HL-60/S4 treated with retinoic acid at 250 ng/mL for 4 days and 3 days (cell line): ENCODE measurements at regions not wholly inside any gene's neighbourhood (a gene's known extent, or its start where the extent isn't known, plus 50 kb on each side); places are given as distances from the start of the nearest gene placed in this dataset.

Experiments used
- in situ Hi-C: fragments of 300-500 bp; cut with MboI; formaldehyde crosslinking; loops from 2 replicates; pipeline ENCODE4 v1.7.0; 2022; ENCODE audit warnings: low sequenced_read_pairs

DNA sequence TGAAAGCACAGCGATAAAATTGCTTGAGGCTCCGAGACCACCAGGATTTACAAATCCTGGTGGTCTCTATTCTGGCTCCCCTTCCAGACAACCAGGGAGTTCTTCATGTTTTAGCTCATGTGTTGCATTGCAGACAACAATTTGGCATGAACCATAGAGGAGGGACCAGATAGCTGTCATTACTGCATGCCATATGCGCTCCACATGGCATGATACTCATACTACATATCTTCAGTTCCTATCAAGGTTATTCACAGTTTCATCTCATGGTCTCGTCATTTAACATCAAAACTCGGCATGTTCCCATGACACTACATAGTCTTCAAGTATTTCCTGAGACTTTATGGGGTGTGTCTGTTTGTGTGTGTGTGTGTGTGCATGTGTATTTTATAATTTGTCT lies 220.3 kb downstream of the OR13H1 start:
- in situ Hi-C loops, result no loop called here

DNA sequence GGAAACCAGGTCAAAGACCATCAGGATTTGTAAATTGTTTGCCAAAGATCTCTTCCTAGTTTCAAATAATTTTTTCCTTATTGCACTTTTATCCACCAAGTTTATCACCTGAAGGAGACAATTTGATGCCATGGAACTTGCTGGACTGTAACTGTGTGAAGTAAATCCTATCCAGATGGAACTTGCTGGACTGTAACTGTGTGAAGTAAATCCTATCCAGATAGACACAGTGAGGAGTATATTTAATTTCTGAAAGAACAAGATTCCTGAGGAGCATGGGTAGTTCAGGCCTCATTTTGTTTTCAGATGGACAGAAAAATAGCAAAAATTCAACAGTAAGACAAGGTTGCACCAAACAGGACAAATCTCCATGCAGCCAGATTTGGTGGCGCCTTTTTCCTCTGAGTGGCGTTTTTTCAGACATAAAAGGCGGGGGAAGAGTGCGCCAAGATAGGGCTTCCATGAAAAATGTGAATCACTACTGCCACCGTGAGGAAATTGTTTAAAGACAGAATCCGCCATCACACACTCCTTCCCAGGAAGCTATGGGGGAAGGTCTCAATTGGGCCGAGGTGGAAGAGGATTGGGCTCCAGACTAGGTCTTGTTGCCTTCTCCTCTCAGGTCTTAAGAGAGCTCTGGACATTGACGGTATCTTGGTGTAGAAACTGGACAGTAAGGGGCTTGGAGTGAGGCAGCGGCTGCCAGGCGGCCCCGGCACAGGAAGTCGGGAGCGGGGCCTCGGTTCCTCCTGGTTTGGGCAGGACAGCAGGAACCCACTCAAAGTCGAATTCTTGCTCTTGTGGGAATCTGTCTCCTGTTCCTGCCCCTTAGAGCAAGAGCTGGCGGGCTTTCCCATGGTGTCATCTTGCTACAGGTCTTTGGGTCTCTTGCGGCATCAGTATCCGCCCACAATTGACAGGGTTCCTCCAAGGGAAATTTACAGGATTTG lies 234.7 kb downstream of the OR13H1 start:
- in situ Hi-C loops, result no loop called here

DNA sequence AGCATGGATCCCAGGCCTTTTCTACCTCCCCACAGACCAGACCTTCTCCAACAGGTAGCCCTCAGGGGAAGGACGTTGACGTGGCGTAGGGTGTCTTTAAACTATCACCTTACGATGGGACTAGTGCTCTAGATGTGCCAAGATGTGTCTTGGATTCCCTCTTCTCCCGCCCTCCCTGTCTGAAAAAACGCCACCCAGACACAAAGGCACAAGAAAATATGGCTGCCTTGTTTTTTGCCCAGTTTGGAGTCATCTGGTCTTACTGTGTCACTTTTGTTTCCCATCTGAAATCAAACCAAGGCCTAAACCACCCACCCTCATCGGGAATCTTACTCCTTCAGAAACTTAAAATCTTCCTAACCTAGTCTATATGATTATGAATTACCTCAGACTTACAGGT lies 235.4 kb downstream of the OR13H1 start:
- in situ Hi-C loops, result no loop called here

DNA sequence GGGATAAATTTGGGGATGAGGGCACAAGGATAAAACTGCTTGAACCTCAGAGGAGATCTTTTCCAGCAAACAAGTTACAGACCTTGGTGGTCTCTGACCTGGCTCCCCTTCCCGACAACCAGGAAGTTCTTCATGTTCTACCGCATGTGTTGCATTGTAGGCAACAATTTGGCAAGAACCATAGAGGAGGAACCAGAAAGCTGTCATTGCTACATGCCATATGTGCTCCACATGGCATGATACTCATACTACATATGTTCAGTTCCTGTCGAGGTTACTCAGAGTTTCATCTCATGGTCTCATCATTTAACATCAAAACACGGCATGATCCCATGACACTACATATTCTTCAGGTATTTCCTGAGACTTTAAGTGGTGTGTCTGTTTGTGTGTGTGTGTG lies 235.9 kb downstream of the OR13H1 start:
- in situ Hi-C loops, result no loop called here

DNA sequence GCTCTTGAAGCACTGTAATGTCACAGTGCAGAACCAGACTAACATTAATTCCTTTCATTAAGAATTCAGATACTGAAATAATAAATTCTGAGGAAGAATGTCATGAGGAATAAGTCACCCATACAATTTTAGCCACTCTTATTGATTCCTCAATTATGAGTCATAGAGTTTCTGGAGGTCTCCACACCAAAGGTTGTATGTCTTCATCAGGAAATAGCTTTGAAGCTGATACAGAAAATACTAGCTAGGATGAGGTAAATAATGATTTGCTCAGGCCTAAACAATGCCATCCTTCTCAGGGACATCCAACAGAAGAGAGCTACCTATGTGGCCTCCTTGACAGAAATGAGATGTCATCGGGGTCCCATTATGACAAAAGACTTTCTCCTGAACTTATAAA lies 238.8 kb downstream of the OR13H1 start:
- in situ Hi-C loops, result no loop called here

DNA sequence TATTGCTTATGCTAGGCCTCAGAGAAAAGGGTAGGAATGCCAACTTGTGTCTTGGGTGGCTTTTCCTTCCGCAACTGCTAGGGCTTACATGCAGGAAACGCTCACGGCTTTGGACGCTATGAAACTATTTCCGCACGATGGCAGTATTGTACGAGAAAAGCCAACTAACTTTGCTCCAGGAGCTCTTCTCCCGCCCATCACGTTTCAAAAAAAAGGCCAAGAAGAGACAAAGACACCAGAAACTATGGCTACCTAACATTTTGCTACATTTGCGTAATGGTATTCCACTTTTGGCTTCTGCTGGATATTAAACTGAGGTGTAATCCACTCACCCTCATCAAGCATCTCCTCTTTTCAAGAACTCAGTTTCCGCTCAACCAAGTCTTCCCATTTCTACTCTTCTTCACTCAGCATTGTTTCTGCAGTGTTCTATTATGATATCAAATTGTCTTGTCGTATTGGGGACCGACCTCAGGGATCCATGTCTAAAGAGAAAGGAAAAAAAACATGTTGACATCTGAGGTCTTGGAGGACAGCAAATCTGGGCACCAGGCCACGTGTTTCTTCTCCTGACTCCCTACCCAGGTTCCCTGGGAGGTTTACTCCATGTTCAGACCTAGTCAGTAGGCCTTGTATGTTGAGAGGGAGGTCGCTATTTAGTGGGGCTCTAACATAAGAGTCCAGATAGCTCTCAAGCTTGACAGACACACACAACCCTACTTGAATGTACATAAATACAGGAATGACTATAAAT lies 239.4 kb upstream of the STK26 start:
- in situ Hi-C loops, result no loop called here

DNA sequence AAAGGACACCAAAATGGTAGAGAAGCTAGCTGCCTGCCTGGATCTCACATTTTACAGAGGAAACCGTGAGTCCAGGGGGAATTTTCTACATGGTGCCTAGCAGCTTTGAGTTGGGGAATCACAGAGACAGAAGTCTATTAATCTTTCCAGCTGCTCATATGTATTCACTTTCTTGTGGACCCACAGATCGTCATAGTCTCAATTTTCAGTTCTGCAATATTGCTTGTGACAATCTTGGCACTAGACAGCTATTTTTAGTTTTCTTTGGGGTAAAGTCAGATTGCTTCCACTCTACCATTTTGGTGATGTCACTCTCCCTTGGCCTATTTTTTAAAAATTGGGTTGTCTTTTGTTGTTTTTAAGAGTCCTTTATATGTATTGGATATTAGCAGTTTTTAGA lies 233.4 kb upstream of the STK26 start:
- in situ Hi-C loops, result no loop called here

DNA sequence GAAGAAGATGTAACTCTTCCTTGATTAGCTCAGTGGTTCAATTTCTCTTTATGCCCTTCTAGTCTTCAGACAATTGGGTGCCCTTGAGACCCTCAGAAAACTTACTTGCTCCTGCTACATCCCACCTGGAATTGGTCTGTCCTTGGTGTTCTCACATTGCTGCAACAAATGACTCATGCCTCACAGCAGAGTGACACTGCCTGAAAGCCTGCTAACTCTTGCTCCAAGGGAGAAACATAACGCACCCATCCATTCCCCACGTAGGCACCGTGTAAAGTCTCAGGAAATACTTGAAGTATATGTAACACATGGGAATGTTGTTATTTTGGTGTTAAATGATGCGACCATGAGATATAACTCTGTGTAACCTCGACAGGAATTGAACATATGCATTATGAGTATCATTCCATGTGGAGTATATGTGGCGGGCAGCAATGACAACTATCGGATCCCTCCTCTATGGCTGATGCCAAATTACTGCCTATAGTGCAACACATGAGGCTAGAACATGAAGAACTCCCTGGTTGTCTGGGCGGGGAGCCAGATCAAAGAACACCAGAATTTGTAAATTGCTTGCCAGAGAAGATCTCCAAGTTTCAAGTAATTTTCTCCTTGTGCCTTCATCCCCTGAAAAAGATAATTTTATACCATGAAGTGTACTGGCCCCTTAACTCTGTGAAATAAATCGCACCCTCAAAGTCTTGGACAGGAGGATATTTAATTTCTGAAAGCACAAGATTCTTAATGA lies 231.3 kb upstream of the STK26 start:
- in situ Hi-C loops, result no loop called here

DNA sequence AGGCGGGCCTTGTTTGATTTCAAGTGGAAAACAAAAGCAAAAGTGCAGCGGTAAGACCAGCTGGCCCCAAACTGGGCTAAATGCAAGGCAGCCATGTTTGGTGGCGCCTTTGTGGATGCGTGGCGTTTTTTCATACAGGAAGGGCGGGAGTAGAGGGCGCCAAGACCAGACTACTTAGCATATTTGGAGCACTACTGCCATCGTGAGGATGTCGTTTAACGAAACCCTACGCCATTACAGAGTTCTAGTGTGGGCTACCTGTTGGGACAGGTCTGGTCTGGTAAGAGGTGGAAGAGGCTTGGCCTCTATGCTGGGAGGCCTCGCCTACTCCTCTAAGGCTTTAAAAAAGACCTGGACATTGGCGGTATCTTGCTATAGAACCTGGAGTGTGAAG lies 230.7 kb upstream of the STK26 start:
- in situ Hi-C loops, result no loop called here

DNA sequence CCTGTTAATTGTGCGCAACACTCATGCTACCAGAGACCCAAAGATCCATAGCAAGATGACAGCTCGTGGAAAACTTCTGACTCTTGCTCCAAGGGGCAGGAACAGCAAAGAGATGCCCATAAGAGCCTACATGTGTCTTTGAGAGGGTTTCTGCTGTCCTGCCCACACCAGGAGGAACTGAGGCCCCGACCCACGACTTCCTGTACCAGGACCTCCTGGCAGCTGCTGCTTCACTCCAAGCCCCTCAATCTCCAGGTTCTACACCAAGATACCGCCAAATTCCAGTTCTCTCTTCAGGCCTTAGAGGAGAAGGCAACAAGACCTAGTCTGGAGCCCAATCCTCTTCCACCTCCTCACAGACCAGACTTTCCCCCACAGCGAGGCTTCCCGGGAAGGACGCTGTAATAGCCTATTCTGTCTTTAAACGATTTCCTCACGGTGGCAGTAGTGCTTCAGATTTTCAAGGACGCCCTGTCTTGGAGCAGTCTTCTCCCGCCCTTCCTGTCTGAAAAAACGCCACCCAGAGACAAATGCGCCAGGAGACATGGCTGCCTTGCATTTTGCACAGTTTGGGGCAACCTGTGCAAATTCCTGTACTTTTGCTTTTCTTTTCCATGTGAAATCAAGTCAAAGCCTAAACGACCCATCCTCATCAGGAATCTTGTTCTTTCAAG lies 230.2 kb upstream of the STK26 start:
- in situ Hi-C loops, result no loop called here

DNA sequence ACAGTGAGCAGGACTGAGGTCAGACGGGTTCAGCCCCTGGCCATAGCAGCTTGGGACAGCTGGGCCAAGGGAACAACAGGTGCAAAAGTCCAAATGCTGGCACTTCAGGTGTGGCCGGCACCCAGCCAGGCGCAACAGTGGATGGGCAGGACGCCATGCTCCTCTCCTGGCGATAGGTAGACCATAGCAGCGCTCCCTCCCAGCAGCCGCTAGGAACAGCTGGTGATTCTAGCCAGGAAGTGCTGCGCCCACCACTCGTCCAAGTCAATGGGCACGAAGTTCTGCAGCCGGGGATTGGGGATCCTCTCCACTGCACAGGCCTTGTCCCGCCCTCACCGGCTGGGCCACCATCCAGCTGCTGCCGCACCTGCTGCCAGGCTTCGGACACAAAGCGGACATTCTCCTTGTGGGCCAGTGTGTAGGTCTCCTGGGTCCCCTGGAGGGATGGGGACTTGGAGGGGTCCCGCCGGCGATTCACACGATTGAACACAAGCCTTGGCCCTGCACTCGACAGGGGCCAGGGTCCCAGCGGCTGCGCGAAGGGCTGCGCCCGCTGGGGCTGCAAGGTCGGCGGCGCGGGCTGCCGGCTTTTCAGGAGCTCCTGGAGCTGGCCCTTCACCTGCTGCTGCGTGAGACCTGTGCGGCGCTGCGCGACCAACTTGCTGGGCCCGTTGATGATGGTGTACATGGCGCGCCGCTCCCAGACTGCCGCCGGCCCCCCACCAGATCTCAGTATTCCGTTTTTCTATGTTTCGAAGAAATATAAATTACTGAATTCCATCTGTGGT lies 227.5 kb upstream of the STK26 start:
- in situ Hi-C loops, result no loop called here

DNA sequence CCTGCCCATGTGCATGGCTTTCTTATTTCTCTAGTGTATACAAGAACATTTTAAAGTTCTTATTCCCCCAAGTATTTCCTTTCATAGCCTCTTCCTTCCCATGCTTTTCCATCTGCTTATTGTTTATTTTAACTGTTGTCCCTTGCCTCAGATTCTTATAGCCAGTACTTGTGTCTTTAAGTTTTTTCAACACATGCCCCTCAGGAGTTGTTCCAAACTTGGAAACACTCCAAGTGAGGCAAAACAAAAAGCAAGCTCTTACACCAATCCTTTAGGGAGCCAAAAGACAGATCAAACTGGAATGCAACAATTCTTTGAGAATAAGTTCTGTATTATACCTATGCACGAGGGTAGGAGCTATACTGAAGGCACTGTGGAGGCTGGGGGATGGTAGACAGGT lies 222.0 kb upstream of the STK26 start:
- in situ Hi-C loops, result no loop called here

DNA sequence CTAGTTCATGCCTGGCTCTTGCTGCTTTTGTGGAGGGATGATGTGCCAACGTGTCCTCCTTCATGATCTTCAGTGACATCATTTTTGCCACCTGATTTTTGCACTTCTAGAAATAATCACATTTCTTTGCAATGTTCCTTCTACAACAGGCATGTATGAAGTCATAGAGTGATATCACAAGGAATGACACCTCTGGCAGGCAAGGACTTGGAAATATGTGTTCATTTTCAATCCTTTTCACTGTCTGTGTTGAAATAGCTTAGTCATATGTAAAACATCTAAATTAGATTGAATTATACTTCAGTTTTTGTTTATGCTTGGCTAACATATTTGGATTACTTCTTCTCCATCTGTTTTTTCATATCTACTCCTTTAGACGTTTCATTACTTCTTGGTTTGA lies 221.2 kb upstream of the STK26 start:
- in situ Hi-C loops, result no loop called here

DNA sequence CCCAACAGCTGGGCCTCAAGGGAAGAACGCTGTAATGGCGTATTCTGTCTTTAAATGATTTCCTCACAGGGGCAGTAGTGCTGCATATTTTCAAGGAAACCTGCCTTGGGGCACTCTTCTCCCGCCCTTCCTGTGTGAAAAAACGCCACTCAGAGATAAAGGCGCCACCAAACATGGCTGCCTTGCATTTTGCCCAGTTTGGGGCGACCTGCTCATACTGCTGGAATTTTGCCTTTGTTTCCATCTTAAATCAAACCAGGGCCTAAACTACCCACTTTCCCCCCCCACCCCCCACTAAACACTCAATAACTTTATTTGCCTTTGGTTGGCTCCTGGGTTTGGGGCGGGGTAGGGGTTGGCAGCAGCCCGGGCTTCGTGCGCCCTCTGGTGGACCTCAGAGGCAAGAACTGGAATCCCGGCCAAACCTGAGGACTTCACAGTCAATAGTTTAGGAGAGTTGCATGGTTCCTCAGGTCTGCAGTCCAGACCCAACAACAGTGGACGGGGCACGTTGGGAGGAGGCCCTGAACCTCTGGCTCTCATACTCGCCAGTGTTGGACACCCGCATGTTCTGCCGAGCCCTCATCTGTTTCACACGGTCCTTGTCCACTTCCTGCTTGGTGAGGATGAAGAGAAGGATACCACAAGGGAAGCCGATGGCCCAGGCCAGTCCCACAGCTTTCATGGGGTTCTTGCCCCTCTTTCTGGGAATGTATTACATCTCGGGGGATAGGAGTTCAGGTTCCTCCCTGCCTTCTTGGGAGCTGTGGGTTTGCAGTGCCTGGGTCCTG lies 220.1 kb upstream of the STK26 start:
- in situ Hi-C loops, result no loop called here

DNA sequence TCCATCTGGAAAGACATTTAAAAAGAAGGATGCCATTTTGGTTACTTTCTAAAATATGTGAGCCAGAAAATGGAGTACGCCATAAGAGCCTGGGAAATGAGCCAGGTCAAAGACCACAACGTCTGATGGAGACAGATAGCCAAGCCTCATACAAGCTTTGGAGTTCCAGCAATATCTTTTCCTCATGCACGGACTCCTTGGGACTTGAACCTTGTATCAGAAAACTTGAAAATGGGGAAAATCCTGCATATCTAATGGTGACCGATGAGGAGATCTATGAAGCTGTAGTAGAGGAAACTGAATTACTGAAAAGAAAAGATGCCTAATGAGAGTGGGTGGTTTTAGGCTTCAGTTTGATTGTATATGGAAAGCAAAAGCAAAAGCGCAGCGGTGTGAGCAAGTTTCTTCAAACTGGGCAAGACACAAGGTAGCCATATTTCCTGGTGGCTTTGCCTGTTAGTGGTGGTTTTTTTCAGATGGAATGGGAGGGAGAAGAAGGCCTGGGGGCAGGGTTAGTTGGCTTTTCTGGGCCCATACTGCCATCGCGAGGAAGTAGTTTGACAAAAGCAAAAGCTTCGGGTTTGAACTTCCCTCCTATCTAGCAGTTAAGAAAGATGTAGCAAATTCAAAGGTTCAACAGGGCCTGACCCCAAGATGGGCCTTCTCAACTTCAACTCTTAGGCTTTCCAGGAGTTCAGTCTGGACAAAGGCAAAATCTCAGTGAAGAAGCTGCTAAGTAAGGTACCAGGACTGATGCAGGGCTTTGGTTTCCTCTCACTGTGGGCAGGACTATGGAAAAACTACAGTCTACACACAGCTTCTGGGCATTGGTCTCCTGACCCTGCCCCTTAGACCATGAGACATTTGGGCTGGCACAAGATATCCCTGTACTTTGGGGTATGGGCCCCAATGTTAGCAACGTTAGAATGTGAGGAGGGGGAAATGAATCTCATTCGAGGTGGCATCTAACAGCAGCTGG lies 210.0 kb upstream of the STK26 start:
- in situ Hi-C loops, result no loop called here

DNA sequence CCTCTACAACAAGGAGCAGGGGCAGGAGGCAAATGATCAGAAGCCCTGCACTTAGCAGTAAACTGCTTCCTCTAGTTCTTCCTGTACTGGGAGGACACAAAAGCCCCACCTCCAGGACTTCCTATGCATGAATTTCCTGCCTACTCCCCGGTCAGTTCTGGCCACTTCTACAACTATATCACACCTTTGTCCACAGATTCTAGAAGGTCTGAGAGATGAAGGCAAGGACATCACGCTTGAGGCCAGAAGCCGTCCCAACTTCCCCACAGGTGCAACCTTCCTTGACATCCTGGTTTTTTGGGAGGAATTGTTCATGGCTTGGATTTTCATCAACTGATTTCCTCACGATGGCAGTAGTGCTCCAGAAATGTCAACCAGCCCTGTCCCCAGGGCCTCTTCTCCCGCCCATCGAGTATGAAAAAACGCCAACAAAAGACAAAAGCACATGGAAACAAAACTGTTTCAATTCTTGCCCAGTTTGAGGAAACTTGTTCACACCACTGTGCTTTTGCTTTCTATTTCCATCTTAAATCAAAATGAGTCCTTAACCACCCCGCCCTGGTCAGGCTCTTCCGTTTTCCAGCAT lies 206.5 kb upstream of the STK26 start:
- in situ Hi-C loops, result no loop called here

DNA sequence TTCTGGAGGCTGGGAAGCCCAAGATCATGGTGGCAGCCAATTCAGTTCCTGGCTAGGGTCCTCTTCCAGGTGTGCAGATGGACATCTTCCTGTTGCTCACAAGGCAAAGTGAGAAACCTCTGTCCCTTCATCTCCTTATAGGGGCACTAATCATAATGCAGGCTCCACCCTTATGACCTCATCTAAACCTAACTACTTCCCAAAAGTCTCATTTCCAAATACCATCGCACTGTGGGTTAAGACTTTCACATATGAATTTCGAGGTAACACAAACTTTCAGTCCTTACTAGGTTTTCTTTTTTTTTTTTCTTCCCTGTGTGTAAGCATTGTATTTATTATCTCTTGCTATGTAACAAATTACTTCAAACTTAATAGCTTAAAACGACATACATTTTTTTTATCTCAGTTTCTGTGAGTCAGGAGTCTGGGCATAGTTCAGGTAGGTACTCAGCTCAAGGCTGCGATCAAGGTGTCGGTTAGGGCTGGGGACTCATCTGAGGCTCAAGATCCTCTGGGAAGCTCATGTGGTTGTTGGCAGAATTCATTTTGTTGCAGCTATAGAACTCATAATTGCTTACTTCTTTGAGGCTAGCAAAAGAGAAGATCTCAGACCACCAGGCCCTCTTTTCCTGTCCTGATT lies 204.7 kb upstream of the STK26 start:
- in situ Hi-C loops, result no loop called here
